NCI-H446 (cell line): ENCODE measurements at regions not wholly inside any gene's neighbourhood (a gene's known extent, or its start where the extent isn't known, plus 50 kb on each side); places are given as distances from the start of the nearest gene placed in this dataset.

Experiments used
- DNase-seq, 2 experiments: peaks; one replicate each; lab custom pipeline; 2025; lab: John Stamatoyannopoulos, UW

DNA sequence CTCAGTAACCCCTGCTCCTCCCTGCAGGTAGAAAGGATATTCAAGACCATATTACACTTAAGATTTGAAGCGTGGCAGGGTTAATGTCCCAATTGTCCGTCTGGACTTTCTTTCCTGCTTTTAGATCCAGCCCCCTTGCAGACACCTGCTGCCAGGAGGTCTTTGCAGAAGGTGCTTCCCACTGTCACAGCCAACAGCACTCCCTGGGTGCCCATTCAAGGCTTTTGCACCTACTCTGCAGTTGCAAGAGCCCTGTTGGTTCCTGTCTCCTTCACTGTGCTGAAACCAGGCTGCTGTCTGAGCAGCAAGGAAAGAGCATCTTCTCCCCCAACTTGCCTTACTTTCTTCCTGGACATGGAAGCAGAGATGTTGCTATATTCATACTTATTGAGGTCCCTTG lies 1043.0 kb upstream of the POU3F3 start:
- no peak for DNase-seq

DNA sequence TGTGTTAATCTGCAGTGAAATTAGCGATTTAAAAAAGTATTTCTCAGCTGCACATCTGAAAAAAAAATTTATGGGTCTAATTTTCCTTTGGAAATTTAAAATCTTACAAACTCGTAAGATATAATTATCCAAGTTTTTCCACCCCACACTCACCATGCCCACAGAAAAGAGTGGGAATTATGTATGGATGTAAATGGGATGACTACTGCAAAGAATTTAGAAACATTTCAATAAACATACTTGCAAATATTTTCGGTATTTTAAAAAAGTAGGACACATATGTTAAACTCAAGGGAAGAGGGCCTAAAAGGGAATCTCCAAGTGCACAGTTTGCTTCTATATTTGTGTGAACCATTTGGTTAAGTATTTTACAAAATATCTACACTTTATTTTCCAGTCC lies 1039.9 kb upstream of the POU3F3 start:
- DNase-seq: no peak

DNA sequence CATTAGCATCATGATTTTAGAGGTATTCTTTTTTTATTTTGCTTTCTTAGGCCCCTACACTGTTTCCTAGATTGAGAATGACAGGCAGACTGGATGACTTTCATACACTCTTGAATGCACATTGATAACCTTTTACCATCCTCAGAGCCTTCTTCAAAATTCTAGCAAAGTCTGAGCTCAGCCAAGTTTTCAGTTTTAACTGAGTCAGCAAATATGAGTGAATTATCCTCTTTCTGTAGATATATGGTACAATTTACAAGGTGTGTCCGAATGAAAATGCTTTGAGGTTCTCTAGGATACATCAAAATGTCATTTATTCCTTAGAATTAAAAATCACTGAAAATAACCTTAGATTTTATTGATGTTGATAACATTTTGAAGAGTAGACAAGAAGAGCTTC lies 1038.2 kb upstream of the POU3F3 start:
- no peak for DNase-seq

DNA sequence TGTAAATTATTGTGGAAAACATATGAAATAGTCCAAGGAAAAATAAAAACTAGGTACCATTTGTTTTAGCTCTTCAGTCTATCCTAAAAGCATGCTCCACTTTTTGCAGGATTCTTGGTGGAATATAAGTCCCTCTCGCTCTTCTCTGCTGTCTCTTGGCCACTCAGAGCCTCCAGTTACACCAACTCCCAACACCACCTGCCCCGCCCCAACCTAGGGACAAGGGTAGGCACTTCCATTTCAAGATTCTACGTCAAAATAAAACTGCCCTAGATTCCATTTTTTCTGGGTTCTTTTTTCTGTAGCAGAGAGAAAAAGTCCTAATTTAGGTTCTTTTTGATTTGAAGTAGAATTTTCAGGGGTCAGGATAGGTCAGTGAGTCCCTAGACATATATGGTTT lies 1036.2 kb upstream of the POU3F3 start:
- no peak for DNase-seq

DNA sequence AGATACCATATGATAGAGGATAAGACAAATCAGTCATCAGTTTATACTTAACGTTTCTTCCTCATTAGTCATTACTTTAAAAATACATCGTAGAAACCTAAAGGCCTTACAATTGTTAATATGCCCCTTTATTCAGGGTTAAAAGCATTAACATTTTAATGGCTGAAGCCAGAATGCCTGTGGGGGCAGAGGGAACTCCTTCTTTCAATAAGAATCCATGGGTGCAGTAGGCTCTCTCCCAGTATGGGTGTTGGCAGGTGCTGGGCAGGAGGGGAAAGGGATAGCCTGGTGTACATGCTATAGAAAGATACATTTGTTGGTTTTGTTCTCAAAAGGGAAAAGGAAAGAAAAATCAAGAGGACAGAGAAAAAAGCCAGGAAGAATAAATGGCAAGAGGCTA lies 1035.7 kb upstream of the POU3F3 start:
- DNase-seq: no peak

DNA sequence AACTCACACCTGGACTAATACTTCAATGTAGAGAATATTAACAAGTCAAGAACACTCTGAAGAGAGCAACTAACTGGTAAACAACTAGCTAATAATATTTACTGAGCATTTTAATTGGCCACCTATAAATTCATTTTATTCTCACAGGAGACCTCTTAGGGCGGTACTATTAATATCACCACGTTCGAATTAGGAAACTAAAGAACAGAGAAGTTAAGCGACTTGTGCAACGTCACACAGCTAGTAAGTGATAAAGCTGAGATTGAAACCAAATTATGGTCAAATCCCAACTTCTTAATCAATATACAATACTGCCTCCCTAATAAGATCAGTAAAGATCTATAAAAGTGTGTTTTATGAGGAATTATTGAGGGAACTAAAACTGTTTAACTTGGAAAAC lies 1034.3 kb upstream of the POU3F3 start:
- DNase-seq: no peak

DNA sequence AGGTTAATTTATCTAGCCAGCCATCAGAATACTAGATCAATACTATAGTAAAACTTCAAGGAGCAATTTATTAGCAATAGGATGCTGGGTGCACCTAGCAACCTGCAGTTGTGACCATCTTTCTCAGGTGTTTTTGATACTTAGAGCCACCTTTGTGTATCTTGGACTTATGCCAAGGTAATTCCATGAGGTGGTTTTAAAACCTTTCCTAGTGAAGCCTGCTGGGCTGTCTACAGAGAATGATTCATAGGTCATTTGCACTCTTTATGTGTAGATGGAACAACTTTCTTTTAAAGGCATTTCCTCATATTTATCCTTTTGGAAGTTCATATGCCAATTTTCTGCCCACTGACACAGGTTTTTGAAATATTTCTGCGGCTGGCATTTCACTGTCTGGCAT lies 1030.1 kb upstream of the POU3F3 start:
- DNase-seq: peak in 1 of 2 experiments; percentile 1

DNA sequence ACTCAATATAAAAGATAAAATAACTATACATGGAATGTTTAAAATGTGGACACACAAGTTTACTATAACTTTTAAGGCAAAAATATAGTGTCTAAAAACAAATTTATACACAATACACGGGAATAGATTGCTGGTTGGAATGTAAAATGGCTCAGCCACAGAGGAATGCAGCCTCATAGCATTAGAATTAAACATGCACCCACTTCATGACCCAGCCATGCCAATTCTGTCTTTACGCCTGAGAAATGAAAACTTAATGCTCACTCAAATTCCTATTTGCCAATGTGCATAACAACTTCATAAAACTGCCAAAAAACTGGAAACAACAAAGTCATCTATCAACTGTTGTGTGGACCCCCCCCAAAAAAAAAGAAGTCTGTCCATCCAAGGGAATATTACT lies 1006.6 kb upstream of the POU3F3 start:
- no peak for DNase-seq

DNA sequence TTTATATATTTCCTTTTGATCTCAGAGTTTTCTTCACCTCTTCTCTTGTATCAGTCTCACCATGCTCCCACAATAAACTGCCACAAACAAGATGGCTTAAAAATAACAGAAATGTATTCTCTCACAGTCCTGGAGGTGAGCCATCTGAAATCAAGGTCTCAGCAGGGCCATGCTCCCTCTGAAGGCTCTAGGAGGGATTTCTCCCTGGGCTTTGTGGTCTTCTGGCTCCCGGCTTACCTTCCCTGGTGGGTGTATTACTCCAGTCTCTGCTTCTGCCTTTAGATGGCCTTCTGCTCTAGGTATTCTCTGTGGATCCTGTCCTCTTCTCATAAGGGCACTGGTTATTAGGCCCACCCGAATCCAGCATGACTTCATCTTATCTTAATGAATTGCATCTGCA lies 994.7 kb upstream of the POU3F3 start:
- peak in 1 of 2 experiments; percentile 13 for DNase-seq

DNA sequence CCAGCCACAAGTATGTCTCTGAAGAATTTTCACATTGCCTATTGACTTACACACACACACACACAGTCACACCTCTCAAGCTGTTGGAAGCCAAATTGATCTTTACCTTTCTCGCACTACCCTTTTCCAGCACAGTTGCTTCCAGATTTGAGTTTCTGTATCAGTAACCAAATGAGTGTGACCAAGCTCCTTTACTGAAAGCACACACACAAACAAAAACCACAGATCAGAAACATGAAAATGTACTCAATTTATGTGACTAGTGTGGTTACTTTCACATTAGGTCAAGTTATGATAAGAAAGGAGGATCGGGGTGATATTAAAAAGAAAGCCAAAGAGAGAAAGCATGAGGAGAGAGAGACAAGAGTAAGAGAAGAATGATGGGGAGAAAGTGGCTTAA lies 993.9 kb upstream of the POU3F3 start:
- DNase-seq: no peak

DNA sequence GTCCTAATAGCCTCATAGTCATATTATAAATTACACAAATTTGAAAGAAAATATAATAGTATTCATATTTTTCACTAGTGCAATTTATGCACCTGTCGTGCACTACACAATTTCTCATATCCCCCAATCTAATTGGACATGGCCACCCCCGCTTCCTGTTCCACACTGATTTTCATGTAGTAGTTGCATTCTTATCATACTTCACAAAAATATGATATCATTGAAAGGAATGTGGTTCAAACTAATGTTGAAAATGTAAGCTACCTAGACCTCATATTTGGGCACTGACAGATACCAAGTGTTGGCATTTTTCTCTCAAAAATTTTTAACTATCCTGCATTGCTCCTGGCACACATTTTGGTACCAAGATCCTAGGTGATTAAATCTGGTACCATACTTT lies 985.5 kb upstream of the POU3F3 start:
- no peak for DNase-seq

DNA sequence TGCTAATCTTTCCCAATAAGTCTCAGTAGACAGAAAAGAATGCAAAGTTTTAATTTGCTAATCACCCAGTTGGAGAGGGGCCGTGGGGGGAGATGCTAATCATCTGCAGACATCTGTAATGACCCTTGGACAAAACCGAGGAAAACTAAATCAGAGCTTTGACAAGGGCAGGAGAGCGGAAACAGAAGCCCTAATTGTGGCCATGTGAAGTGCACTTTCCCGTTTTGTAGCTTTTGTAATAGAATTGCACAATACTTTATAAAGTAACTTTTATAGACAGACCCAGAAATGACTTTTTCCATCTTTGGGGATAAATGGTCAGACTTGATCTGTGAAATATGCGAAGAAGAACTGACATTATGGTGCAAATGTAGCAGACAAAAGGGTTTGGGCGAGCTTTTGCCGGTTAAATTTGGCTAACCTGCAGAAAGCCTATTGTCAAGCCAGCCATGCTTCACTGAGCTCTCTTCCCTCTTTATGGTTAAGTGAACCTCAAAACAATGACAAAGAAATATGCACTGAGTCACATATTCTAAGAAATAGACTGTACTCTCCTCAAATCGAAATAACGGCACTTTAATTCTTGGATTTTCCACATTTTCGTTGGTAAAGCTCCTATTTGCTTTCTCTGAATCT lies 980.1 kb upstream of the POU3F3 start:
- no peak for DNase-seq

DNA sequence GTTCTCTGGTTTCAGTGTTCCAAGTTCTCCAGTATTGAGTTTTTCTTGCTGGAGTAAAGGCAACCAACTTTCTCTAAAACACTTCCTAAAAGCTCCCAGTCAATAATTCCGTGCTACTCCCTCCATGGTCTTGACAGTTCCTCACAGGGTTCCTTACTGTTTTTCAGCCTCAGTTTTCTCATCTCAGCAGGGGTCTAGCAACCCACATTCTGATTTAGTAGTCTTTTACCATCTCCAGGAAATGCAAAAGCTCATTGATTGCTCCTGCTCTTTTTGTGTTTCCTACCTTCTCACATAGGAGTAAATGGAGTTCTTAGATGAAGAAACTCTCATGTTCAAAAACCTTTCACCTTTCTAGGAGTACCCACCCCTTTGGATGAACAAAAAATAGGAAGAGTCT lies 978.8 kb upstream of the POU3F3 start:
- DNase-seq: no peak

DNA sequence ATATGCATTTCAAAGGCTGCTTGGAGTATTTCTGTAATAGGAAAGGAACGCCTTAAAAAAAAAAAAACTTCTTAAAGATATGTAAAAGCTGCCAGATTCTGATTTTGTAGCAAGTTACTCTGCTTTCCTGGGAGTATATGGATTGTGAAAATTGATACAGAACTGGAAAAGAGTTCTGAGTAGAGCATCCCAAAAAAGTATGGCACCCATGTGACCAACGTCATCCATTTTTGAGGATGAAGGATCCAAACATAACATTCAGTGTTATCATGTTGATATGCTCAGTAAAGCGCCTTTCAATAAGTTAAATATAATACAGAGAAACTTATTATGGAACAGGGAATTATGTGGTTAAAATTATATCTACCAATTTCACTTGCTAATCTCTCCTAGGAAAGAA lies 978.4 kb upstream of the POU3F3 start:
- DNase-seq: no peak

DNA sequence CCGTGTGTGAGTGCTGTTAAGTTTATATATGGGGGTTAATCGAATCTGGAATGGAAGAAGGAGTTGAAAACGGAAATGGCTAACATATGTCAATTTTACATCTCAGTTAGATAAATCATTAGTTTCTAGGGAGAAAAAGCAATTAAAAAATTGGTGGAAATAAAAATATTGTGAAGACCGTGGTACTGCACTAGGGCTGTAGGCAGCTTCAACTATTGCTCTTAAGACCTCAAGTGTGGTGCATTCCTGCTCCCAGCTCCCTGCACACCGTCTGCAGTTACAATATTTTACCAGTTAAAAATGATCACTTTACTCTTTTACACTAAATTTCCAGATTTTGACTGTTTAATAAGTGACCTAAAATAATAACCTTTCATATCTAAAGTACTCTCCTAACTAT lies 977.3 kb upstream of the POU3F3 start:
- no peak for DNase-seq

DNA sequence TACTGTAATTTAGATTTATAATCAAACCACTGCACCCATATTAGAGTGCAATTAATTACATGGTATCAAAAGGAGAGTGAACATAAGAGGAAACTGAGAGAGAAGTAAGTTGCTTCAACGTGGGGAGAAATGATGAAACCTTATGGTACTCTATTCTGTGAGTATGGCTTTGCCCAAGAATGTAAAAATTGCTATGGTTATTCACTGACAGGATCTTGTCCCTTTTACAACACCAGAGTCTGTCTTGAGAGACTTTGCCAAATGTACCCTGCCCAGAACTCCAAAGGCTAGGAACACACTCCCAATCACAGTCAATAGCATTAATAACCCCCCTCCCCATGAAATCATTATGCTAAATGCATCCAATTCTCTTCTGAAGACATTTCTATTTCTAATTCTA lies 974.8 kb upstream of the POU3F3 start:
- no peak for DNase-seq

DNA sequence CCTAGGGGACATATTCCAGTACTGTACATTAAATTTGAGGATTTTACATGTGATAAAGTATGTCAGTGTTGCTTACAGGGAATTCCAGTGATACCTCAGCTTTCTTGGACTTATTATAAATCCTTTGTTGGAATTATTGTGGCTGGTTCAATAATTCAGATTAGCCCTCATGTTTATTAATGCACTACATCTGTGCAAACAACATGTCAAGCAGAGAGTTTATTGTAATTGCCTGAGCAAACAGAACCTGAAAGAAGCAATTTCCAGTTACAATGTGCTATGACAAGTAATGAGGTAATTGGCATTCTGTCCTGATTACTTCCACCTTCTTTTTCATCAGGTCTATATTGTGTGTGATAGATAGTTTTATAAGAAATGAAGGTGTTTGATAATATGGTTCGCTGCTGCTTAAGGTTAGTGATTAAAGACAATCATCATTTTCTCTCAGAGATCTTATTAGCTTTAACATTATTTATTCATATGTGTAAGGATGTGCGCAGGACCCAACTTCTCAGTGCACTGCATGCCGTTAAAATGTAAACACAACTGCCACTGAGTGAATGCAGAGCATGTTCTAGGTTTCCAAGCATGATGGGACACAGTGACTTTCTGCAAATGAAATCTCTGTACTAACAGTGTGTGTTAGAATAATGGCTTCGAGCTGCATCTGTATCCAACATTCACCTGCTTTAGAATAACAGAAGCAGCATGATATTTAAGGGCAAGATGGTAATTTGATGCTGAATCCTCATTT lies 973.7 kb upstream of the POU3F3 start:
- DNase-seq: no peak

DNA sequence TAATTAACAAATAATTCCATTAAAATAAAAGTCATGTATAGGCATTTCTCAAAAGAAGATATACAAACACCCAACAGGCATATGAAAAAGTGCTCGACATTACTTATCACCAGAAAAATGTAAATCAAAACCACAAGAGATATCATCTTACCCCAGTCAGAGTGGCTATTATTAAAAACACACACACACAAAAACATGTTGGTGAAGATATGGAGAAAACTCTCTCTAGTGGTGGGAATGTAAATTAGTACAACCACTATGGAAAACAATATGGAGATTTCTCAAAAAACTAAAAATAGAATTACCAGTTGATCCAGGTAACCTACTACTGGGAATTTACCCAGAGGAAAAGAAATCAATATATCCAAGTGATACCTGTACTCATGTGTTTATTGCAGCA lies 966.3 kb upstream of the POU3F3 start:
- no peak for DNase-seq

DNA sequence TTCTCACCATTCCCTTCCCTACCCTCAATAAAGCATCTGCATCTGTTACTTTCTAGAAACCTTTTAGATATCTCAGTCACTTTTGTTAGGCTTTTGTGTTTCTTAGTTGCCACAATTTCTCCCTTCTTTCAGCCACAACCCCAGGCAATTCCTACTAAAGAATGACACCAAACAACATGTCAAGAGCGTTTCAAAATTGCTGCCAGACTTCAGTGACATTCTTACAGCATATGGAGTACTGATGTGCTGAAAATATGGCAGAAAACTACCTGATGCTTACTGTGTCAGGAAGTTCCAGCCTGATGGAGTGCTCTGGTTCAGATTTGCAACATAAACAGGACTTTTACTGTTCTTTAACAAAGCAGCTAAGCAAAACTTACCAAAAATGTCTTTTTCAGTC lies 957.7 kb upstream of the POU3F3 start:
- no peak for DNase-seq

DNA sequence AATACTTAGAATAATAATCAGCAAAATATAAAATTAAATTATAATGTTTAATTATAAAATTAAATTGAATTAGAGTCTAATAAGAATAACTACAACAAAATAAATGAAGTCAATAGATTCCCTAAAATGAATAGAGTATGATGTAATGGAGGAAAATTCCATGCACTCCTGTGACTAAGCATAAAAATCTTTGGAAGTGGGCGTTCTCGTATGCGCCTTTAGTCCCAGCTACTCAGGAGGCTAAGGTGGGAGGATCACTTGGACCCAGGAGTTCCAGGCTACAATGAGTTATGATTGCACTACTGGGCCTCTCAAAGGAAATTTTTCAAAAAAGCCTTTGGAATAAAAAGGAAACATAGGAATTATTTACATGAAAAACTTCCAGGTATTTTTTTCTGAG lies 955.4 kb upstream of the POU3F3 start:
- no peak for DNase-seq

DNA sequence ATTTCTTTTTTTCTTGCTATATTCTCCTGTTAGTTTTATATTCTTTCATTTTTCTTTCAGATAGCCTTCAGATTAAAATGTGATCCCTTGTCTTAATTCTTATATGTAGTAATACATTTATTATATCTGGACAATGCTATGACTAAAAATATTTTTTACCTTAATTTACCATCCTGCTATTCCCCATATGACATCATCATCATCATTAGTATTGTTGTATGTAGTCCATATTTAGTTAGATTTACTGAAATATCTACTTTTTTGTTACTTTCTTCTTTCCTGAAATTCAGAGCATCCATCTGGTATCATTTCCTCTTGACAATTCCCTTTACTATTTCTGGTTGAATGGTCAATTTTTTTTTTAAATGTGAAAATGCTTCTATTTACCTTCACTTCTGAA lies 951.6 kb upstream of the POU3F3 start:
- no peak for DNase-seq

DNA sequence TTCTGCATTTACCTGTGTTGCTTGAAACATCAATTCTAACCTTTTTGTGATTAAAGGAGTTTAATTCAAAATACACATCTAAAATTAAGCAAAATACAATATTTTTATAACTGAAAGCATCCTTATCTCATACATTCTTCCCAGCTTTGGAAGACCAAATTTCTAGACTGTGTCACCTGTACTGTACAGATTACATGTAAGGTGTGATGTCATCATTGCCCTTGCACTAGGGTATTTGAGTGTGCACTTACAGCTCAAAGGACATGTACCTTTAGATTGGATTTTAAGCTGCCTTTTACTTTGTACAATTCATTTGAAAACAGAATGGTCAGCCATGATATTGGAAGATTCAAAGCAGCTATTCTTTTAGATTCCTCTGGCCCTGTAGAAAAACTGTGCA lies 932.8 kb upstream of the POU3F3 start:
- DNase-seq: no peak

DNA sequence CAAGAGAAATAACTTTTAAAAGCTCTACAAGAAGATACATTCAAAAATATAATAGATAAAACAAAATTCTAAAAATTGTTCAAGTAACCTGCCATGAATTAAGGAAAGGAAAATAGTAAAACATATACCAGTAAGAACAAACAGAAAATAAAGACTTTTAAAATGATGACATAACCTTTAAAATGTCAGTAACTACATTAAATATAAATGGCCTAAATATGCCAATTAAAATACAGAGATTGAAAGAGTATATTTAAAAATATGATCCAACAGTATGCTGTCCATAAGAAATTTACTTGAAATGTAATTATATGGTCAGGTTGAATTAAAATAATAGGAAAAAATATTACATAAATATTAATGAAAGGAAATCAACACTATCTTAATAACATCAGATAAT lies 911.7 kb upstream of the POU3F3 start:
- no peak for DNase-seq

DNA sequence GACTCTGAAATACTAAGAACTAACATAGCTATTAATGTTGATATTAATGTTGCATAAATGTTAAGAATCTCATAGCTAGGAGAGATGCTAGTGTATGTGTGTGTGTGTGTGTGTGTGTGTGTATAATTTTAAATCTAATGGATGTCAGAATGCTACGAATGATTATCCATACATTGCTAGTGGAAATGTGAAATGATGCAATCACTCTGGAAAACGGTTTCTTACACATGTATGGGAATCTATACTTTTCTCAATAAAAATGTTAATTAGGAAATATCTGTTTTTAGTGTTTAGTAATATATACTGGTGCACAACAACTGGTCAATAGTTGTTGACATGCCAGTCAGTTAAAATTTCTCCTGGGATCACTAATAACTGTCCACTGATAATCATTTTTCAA lies 908.8 kb upstream of the POU3F3 start:
- no peak for DNase-seq
